ENCODE measurements at regions not wholly inside any gene's neighbourhood (a gene's known extent, or its start where the extent isn't known, plus 50 kb on each side); places are given as distances from the start of the nearest gene placed in this dataset.

GRCh38 chr10:42961796-42962109, 115.1 kb upstream of the RET start:
- TF ChIP-seq REST (IDR thresholded peaks at IDR 0.05; ENCODE audit: insufficient read depth in 1 of 2, low read depth in 2 of 2, low read length in 1 of 2) = no peak
- no peak for TF ChIP-seq CTCF (IDR thresholded peaks at IDR 0.05)
- TF ChIP-seq SIN3A (IDR thresholded peaks at IDR 0.05; ENCODE audit: borderline replicate concordance, insufficient read depth, low read depth, low read length) = no peak
- no peak for TF ChIP-seq POLR2AphosphoS5 (IDR thresholded peaks at IDR 0.05; ENCODE audit: low read depth, low read length)
